ENCODE measurements at regions not wholly inside any gene's neighbourhood (a gene's known extent, or its start where the extent isn't known, plus 50 kb on each side); places are given as distances from the start of the nearest gene placed in this dataset.

GRCh38 chr2:44839771-44840502 is 101.6 kb upstream of the SIX3 start:
- TF ChIP-seq SPI1 (IDR thresholded peaks at IDR 0.05; ENCODE audit: low read depth, low read length) (no peak), POLR2A (IDR thresholded peaks at IDR 0.05; ENCODE audit: low read depth, low read length) (no peak), POLR2AphosphoS5 (IDR thresholded peaks at IDR 0.05; ENCODE audit: low read depth, low read length) (no peak), PAX5 (IDR thresholded peaks at IDR 0.05; ENCODE audit: insufficient read depth, low read length, severe bottlenecking) (no peak), TAF1 (IDR thresholded peaks at IDR 0.05; ENCODE audit: low read depth, low read length) (no peak), POU2F2 (IDR thresholded peaks at IDR 0.05; ENCODE audit: low read depth, low read length) (no peak)
- FAIRE-seq = no peak
- no peak for DNase-seq (ENCODE audit: insufficient read length, low spot score)

- DNase-seq (ENCODE audit: insufficient read length, low spot score) = no peak
- FAIRE-seq = no peak
- TF ChIP-seq POLR2A (IDR thresholded peaks at IDR 0.05; ENCODE audit: low read depth, low read length) = no peak
- TF ChIP-seq PAX5 (IDR thresholded peaks at IDR 0.05; ENCODE audit: insufficient read depth, low read length, severe bottlenecking) = no peak
- TF ChIP-seq SPI1 (IDR thresholded peaks at IDR 0.05; ENCODE audit: low read depth, low read length) = no peak
- TF ChIP-seq POU2F2 (IDR thresholded peaks at IDR 0.05; ENCODE audit: low read depth, low read length) = no peak
- TF ChIP-seq POLR2AphosphoS5 (IDR thresholded peaks at IDR 0.05; ENCODE audit: low read depth, low read length) = no peak
- no peak for TF ChIP-seq TAF1 (IDR thresholded peaks at IDR 0.05; ENCODE audit: low read depth, low read length)
These were observed 101.0 kb upstream of the SIX3 start for GRCh38 chr2:44840503-44840850.

GRCh38 chr2:44843086-44843485 is 98.4 kb upstream of the SIX3 start:
- DNase-seq (ENCODE audit: insufficient read length, low spot score) (no peak), FAIRE-seq (no peak)
- TF ChIP-seq POLR2A (IDR thresholded peaks at IDR 0.05; ENCODE audit: low read depth, low read length) = no peak
- no peak for TF ChIP-seq SPI1 (IDR thresholded peaks at IDR 0.05; ENCODE audit: low read depth, low read length)
- no peak for TF ChIP-seq POLR2AphosphoS5 (IDR thresholded peaks at IDR 0.05; ENCODE audit: low read depth, low read length)
- no peak for TF ChIP-seq POU2F2 (IDR thresholded peaks at IDR 0.05; ENCODE audit: low read depth, low read length)
- TF ChIP-seq TAF1 (IDR thresholded peaks at IDR 0.05; ENCODE audit: low read depth, low read length) = no peak
- TF ChIP-seq PAX5 (IDR thresholded peaks at IDR 0.05; ENCODE audit: insufficient read depth, low read length, severe bottlenecking) = no peak

- DNase-seq (ENCODE audit: insufficient read length, low spot score) (no peak), FAIRE-seq (no peak)
- no peak for TF ChIP-seq POU2F2 (IDR thresholded peaks at IDR 0.05; ENCODE audit: low read depth, low read length)
- no peak for TF ChIP-seq SPI1 (IDR thresholded peaks at IDR 0.05; ENCODE audit: low read depth, low read length)
- no peak for TF ChIP-seq POLR2AphosphoS5 (IDR thresholded peaks at IDR 0.05; ENCODE audit: low read depth, low read length)
- TF ChIP-seq TAF1 (IDR thresholded peaks at IDR 0.05; ENCODE audit: low read depth, low read length) = no peak
- TF ChIP-seq POLR2A (IDR thresholded peaks at IDR 0.05; ENCODE audit: low read depth, low read length) = no peak
- TF ChIP-seq PAX5 (IDR thresholded peaks at IDR 0.05; ENCODE audit: insufficient read depth, low read length, severe bottlenecking) = no peak
These were observed 97.7 kb upstream of the SIX3 start for GRCh38 chr2:44843641-44844310.

GRCh38 chr2:44844651-44845270 is 96.7 kb upstream of the SIX3 start:
- DNase-seq (ENCODE audit: insufficient read length, low spot score) (no peak), FAIRE-seq (no peak)
- TF ChIP-seq TAF1 (IDR thresholded peaks at IDR 0.05; ENCODE audit: low read depth, low read length) (no peak), POU2F2 (IDR thresholded peaks at IDR 0.05; ENCODE audit: low read depth, low read length) (no peak), POLR2AphosphoS5 (IDR thresholded peaks at IDR 0.05; ENCODE audit: low read depth, low read length) (no peak), SPI1 (IDR thresholded peaks at IDR 0.05; ENCODE audit: low read depth, low read length) (no peak), POLR2A (IDR thresholded peaks at IDR 0.05; ENCODE audit: low read depth, low read length) (no peak), PAX5 (IDR thresholded peaks at IDR 0.05; ENCODE audit: insufficient read depth, low read length, severe bottlenecking) (no peak)

- FAIRE-seq (no peak), DNase-seq (ENCODE audit: insufficient read length, low spot score) (no peak)
- no peak for TF ChIP-seq PAX5 (IDR thresholded peaks at IDR 0.05; ENCODE audit: insufficient read depth, low read length, severe bottlenecking)
- no peak for TF ChIP-seq POU2F2 (IDR thresholded peaks at IDR 0.05; ENCODE audit: low read depth, low read length)
- no peak for TF ChIP-seq SPI1 (IDR thresholded peaks at IDR 0.05; ENCODE audit: low read depth, low read length)
- TF ChIP-seq POLR2AphosphoS5 (IDR thresholded peaks at IDR 0.05; ENCODE audit: low read depth, low read length) = no peak
- TF ChIP-seq TAF1 (IDR thresholded peaks at IDR 0.05; ENCODE audit: low read depth, low read length) = no peak
- no peak for TF ChIP-seq POLR2A (IDR thresholded peaks at IDR 0.05; ENCODE audit: low read depth, low read length)
These were observed 93.5 kb upstream of the SIX3 start for GRCh38 chr2:44848026-44848425.

GRCh38 chr2:44850016-44850415 is 91.5 kb upstream of the SIX3 start:
- TF ChIP-seq PAX5 (IDR thresholded peaks at IDR 0.05; ENCODE audit: insufficient read depth, low read length, severe bottlenecking) = no peak
- TF ChIP-seq POU2F2 (IDR thresholded peaks at IDR 0.05; ENCODE audit: low read depth, low read length) = no peak
- no peak for TF ChIP-seq POLR2A (IDR thresholded peaks at IDR 0.05; ENCODE audit: low read depth, low read length)
- TF ChIP-seq TAF1 (IDR thresholded peaks at IDR 0.05; ENCODE audit: low read depth, low read length) = no peak
- TF ChIP-seq SPI1 (IDR thresholded peaks at IDR 0.05; ENCODE audit: low read depth, low read length) = no peak
- no peak for TF ChIP-seq POLR2AphosphoS5 (IDR thresholded peaks at IDR 0.05; ENCODE audit: low read depth, low read length)
- DNase-seq (ENCODE audit: insufficient read length, low spot score) = no peak
- no peak for FAIRE-seq

GRCh38 chr2:44851518-44851917 is 90.0 kb upstream of the SIX3 start:
- FAIRE-seq = no peak
- TF ChIP-seq POLR2A (IDR thresholded peaks at IDR 0.05; ENCODE audit: low read depth, low read length) = no peak
- TF ChIP-seq POU2F2 (IDR thresholded peaks at IDR 0.05; ENCODE audit: low read depth, low read length) = no peak
- no peak for TF ChIP-seq TAF1 (IDR thresholded peaks at IDR 0.05; ENCODE audit: low read depth, low read length)
- TF ChIP-seq SPI1 (IDR thresholded peaks at IDR 0.05; ENCODE audit: low read depth, low read length) = no peak
- no peak for TF ChIP-seq POLR2AphosphoS5 (IDR thresholded peaks at IDR 0.05; ENCODE audit: low read depth, low read length)
- no peak for TF ChIP-seq PAX5 (IDR thresholded peaks at IDR 0.05; ENCODE audit: insufficient read depth, low read length, severe bottlenecking)
- no peak for DNase-seq (ENCODE audit: insufficient read length, low spot score)

GRCh38 chr2:44852594-44852993 is 88.9 kb upstream of the SIX3 start:
- DNase-seq (ENCODE audit: insufficient read length, low spot score) (no peak), FAIRE-seq (no peak)
- TF ChIP-seq POLR2A (IDR thresholded peaks at IDR 0.05; ENCODE audit: low read depth, low read length) (no peak), PAX5 (IDR thresholded peaks at IDR 0.05; ENCODE audit: insufficient read depth, low read length, severe bottlenecking) (no peak), POU2F2 (IDR thresholded peaks at IDR 0.05; ENCODE audit: low read depth, low read length) (no peak), SPI1 (IDR thresholded peaks at IDR 0.05; ENCODE audit: low read depth, low read length) (no peak), POLR2AphosphoS5 (IDR thresholded peaks at IDR 0.05; ENCODE audit: low read depth, low read length) (no peak), TAF1 (IDR thresholded peaks at IDR 0.05; ENCODE audit: low read depth, low read length) (no peak)
